ENCODE measurements at regions not wholly inside any gene's neighbourhood (a gene's known extent, or its start where the extent isn't known, plus 50 kb on each side); places are given as distances from the start of the nearest gene placed in this dataset.

DNA sequence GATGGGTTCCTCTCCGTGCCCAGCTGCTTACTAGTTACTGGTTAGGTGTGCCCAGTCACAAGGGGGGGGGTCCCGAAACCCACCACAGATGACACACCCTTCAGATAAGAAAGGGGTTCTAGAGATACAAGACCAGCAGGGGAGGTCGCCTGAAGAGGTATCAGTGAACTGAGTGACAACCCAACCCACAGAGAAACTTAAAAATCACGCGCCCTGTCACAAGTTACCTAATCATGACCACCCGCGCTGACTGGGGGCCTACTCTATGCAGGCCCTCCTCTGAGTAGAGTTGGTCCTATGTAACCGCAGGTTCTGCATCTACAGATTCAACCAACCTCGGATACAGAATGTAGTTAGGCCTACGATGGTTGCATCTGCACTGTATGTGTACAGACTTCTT, 210.3 kb upstream of the SFSWAP start:
- TF ChIP-seq, protein P1, sequence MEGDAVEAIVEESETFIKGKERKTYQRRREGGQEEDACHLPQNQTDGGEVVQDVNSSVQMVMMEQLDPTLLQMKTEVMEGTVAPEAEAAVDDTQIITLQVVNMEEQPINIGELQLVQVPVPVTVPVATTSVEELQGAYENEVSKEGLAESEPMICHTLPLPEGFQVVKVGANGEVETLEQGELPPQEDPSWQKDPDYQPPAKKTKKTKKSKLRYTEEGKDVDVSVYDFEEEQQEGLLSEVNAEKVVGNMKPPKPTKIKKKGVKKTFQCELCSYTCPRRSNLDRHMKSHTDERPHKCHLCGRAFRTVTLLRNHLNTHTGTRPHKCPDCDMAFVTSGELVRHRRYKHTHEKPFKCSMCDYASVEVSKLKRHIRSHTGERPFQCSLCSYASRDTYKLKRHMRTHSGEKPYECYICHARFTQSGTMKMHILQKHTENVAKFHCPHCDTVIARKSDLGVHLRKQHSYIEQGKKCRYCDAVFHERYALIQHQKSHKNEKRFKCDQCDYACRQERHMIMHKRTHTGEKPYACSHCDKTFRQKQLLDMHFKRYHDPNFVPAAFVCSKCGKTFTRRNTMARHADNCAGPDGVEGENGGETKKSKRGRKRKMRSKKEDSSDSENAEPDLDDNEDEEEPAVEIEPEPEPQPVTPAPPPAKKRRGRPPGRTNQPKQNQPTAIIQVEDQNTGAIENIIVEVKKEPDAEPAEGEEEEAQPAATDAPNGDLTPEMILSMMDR (IDR thresholded peaks at IDR 0.05; ENCODE audit: unreplicated experiment), result no peak
- no peaks in the 10 kb centered on the region for H3K4me1 Mint-ChIP-seq (ENCODE audit: unreplicated experiment)
- H3K4me3 Mint-ChIP-seq (ENCODE audit: unreplicated experiment), result no peak overlapping the region
- no peaks in the 10 kb centered on the region for H3K36me3 Mint-ChIP-seq (ENCODE audit: low read depth, unreplicated experiment)
- no peaks in the 10 kb centered on the region for H3K27me3 Mint-ChIP-seq (ENCODE audit: unreplicated experiment)
- no peak overlapping the region for H3K27ac Mint-ChIP-seq (ENCODE audit: unreplicated experiment)
- no peak for DNase-seq (ENCODE audit: low spot score)
- no peaks in the 10 kb centered on the region for H3K9me3 Mint-ChIP-seq (ENCODE audit: unreplicated experiment)

DNA sequence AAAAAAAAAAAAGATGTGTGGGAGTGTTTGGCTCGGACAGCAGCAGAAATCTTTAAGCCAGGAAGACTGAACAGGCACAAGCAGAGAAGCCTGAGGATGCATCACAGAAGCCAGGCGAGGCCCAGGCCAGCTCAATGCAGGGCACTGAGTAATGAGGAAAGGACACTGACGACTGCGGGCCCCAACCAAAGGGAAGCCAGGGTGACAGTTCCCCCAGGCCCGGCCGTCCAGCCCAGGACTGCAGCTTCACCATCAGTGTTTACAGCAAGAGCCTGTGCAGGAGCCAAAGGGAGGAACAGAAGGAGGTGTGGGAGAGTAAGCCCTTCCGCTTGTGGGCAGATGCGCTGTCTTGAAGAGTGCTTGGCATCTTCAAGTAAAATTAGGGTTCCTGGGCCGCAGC, 205.3 kb upstream of the SFSWAP start:
- DNase-seq (ENCODE audit: low spot score), result no peak
- TF ChIP-seq, protein P1 (IDR thresholded peaks at IDR 0.05; ENCODE audit: unreplicated experiment), result no peak
- H3K27me3 Mint-ChIP-seq (ENCODE audit: unreplicated experiment), result peaks cover 2% of the 10 kb centered on the region

DNA sequence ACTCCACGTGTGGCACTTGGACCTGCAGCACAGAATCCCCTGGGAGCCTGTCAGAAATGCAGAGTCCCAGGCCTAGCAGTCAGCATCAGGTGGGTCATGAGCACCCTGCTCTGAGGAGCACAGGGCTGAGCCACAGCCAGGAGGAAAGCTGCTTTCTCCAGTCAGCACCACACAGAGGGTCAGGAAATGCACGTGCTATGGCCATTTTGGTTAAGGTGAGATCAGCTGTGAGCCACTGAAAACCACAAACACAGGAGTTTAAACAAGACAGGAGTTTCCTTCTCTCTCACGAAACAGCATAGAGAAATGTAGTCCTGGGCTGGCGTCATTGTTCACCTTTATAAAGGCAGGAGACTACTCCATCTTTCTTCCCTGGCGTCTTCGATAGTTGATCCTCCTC, 204.5 kb upstream of the SFSWAP start:
- H3K4me3 Mint-ChIP-seq (ENCODE audit: unreplicated experiment), result no peak overlapping the region
- no peaks in the 10 kb centered on the region for H3K36me3 Mint-ChIP-seq (ENCODE audit: low read depth, unreplicated experiment)
- no peak overlapping the region for H3K27ac Mint-ChIP-seq (ENCODE audit: unreplicated experiment)
- H3K27me3 Mint-ChIP-seq (ENCODE audit: unreplicated experiment), result peaks cover 2% of the 10 kb centered on the region
- no peak for DNase-seq (ENCODE audit: low spot score)
- H3K4me1 Mint-ChIP-seq (ENCODE audit: unreplicated experiment), result peaks cover 5% of the 10 kb centered on the region
- TF ChIP-seq, protein P1 (IDR thresholded peaks at IDR 0.05; ENCODE audit: unreplicated experiment), result no peak
- no peaks in the 10 kb centered on the region for H3K9me3 Mint-ChIP-seq (ENCODE audit: unreplicated experiment)

More for the DNA sequence above, 205.3 kb upstream of the SFSWAP start:
- Mint-ChIP-seq H3K4me3 (ENCODE audit: unreplicated experiment) (no peak overlapping the region), H3K27ac (ENCODE audit: unreplicated experiment) (no peak overlapping the region), H3K36me3 (ENCODE audit: low read depth, unreplicated experiment) (no peaks in the 10 kb centered on the region), H3K4me1 (ENCODE audit: unreplicated experiment) (no peaks in the 10 kb centered on the region), H3K9me3 (ENCODE audit: unreplicated experiment) (no peaks in the 10 kb centered on the region)

DNA sequence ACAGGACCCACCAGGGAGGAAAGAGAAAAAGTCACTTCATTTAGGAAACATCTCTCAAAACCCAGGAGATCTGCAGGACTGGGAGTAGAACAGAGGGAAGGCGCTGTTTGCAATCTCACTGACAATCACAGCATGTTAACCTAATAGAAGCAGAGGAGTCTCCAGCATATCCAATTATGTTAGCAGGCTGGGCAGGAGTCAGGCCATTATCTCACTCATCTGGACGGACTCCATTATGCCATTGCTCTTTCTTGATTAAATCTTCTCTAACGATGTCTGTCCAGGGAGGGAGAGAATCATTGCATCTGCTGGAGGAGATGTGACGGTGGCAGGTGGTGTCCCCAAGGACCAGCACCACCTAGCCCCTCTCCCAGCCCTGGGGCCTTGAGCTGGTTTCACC, 203.8 kb upstream of the SFSWAP start:
- TF ChIP-seq, protein P1 (IDR thresholded peaks at IDR 0.05; ENCODE audit: unreplicated experiment), result no peak
- Mint-ChIP-seq H3K27ac (ENCODE audit: unreplicated experiment) (no peak overlapping the region), H3K4me1 (ENCODE audit: unreplicated experiment) (peaks cover 8% of the 10 kb centered on the region), H3K27me3 (ENCODE audit: unreplicated experiment) (peaks cover 2% of the 10 kb centered on the region), H3K9me3 (ENCODE audit: unreplicated experiment) (no peaks in the 10 kb centered on the region), H3K4me3 (ENCODE audit: unreplicated experiment) (no peak overlapping the region), H3K36me3 (ENCODE audit: low read depth, unreplicated experiment) (no peaks in the 10 kb centered on the region)
- no peak for DNase-seq (ENCODE audit: low spot score)

DNA sequence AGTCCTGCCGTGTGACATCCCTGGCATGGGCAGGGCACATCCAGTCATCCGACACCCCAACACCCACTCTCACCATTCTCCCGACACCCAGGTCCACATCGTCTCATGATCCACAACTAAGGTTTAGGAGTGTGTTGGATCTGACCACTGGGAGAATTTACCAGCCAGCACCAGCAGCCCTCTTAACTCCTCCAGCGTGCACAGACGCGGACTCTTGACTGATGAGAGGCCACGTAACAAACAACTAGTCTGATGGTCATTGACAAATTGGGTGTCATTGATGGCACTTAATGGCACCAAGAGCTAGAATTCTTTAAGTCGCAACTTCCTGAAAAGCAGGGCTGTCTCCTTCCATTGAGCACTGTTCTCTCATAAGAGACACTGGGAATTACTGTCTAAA, 203.0 kb upstream of the SFSWAP start:
- Mint-ChIP-seq H3K4me1 (ENCODE audit: unreplicated experiment) (peaks cover 8% of the 10 kb centered on the region), H3K27ac (ENCODE audit: unreplicated experiment) (no peak overlapping the region), H3K4me3 (ENCODE audit: unreplicated experiment) (no peak overlapping the region), H3K9me3 (ENCODE audit: unreplicated experiment) (no peaks in the 10 kb centered on the region), H3K27me3 (ENCODE audit: unreplicated experiment) (peaks cover 2% of the 10 kb centered on the region), H3K36me3 (ENCODE audit: low read depth, unreplicated experiment) (no peaks in the 10 kb centered on the region)
- TF ChIP-seq, protein P1 (IDR thresholded peaks at IDR 0.05; ENCODE audit: unreplicated experiment), result no peak
- DNase-seq (ENCODE audit: low spot score), result no peak
